GM12864 (cell line): ENCODE measurements at regions not wholly inside any gene's neighbourhood (a gene's known extent, or its start where the extent isn't known, plus 50 kb on each side); places are given as distances from the start of the nearest gene placed in this dataset.

Experiments used
- DNase-seq: peaks from one replicate; pipeline ENCODE4 v3.0.0-alpha.2; 2011; ENCODE audit warnings: low read depth
- H3K4me3 ChIP-seq: 2 replicates; pipeline ENCODE4 v1.5.1; 2011; ENCODE audit warnings: mild to moderate bottlenecking, low read depth, low read length, control low read depth
- TF ChIP-seq, protein P1 (sequence below): IDR thresholded peaks from 2 replicates; pipeline ENCODE4 v1.5.1; 2011; ENCODE audit warnings: low read depth, mild to moderate bottlenecking, moderate library complexity, low read length, control low read depth, inconsistent platforms; ENCODE audit errors: missing control alignments

DNA sequence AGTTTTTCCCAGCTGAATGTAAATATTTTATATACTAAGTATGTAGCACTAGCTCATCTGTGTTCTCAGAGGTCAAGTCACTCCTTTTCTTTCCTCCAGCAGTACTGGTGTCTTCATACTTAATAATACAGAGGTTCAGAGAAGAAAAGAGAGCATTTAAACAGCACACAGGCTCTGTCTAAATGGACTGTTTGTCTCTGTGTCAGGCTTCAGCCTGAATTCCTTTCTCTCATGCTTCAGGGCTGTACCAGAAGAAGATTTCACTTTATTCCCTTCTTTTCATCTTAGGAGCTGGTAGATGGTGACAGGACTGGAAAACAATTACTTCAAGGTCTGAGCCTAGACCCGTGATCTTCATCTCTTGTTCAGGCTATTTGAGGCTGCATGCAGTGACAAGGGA, 51.4 kb upstream of the LYZL2 start:
- H3K4me3 ChIP-seq: no peak overlapping the region
- TF ChIP-seq, protein P1, sequence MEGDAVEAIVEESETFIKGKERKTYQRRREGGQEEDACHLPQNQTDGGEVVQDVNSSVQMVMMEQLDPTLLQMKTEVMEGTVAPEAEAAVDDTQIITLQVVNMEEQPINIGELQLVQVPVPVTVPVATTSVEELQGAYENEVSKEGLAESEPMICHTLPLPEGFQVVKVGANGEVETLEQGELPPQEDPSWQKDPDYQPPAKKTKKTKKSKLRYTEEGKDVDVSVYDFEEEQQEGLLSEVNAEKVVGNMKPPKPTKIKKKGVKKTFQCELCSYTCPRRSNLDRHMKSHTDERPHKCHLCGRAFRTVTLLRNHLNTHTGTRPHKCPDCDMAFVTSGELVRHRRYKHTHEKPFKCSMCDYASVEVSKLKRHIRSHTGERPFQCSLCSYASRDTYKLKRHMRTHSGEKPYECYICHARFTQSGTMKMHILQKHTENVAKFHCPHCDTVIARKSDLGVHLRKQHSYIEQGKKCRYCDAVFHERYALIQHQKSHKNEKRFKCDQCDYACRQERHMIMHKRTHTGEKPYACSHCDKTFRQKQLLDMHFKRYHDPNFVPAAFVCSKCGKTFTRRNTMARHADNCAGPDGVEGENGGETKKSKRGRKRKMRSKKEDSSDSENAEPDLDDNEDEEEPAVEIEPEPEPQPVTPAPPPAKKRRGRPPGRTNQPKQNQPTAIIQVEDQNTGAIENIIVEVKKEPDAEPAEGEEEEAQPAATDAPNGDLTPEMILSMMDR: no peak
- DNase-seq: no peak
